NCI-H748 (cell line): ENCODE measurements at regions not wholly inside any gene's neighbourhood (a gene's known extent, or its start where the extent isn't known, plus 50 kb on each side); places are given as distances from the start of the nearest gene placed in this dataset.
A peak's percentile ranks its signal among the peaks of the same experiment; 100 is the strongest.

Experiments
- DNase-seq: peaks from one replicate; lab custom pipeline; 2025; ENCODE audit not compliant: unreplicated experiment; lab: John Stamatoyannopoulos, UW

DNA sequence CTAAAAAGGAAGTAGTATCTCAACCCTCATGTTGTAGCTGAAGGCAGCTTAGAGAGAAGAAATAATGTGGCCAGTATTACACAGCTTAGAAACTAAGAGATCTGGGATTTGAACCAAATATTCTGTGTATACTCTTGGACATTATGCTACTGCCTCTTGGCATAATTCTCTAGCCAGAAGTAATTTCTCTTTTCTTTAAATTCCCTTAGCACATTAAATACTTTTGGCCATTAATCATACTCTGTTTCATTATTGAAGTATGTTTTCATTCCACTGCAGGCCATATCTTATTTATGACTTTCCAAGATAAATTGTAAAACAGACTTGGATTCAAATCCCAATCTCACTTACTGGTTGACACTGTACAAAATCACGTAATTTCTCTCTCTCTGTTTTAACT, 181.3 kb upstream of the SPAG17 start:
- DNase-seq: no peak

DNA sequence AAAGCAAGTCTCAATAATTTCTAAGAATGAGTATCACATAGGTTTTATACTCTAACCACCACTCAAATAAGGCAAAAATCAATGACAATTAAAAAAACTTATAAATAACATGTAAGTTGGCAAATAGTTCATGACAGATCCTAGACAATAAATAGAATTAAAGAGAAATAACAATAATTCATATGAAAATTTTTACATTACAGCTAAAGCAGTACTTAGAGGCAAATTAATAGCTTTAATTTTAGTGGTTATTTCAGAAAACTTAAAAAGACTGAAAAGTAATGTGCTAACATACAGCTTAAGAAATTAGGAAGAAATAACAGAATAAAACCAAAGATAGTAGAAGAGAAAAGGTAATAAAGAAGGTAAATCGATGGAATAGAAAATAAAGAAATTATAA, 179.9 kb upstream of the SPAG17 start:
- DNase-seq: no peak

DNA sequence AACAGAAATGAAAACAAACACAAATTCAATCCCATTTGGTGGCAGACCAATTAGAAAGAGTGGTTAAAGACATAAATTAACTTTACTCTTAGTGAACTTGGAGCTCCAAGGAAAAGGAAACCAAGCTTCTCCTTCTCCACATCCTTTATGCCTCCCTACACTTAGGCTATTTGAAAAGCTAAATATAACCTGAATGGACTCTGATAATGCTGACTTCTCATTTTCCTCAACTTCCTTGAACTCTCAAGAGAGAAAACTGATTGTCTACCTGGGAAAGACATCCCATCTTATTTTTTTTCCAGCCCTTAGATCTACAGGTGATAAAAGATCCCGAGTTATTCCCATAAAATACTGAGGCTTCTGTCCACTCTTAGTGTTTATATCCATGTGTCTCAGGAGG, 178.4 kb upstream of the SPAG17 start:
- DNase-seq: no peak

DNA sequence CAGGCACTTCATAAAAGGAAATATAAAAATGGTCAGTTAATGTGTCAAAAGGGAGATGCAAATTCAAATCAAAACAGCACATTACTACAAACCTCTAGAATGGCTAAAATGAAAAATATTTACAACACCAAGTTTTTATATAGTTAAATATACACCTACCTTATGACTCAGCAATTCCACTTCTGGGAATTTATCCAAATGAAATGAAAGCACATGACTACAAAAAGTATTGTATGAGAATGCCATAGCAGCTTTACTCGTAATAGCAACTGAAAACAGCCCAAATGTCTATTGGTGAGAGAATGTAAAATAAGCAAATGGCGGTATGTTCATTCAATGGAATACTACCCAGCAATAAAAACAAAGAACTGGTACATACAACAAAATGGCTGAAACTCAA, 175.8 kb upstream of the SPAG17 start:
- no peak for DNase-seq

DNA sequence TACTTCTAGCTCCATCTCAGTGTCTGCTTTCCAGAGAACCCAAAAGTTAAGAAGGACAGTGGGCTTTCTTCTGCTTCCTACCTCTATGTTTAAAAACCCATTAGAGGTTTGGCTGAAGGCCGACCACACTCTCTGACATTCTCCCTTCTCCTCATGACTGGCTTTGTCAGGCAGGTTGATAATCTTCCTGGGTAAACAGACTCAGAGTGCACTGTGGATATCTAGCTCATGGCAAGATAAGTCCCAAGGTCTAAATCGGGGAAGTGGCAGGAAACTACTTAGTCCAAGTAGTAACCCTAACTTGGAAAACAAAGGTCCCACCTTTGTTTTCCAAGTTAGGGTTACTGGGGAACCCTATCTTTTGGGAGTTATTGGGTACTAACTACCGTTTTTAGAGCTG, 161.9 kb upstream of the SPAG17 start:
- no peak for DNase-seq

DNA sequence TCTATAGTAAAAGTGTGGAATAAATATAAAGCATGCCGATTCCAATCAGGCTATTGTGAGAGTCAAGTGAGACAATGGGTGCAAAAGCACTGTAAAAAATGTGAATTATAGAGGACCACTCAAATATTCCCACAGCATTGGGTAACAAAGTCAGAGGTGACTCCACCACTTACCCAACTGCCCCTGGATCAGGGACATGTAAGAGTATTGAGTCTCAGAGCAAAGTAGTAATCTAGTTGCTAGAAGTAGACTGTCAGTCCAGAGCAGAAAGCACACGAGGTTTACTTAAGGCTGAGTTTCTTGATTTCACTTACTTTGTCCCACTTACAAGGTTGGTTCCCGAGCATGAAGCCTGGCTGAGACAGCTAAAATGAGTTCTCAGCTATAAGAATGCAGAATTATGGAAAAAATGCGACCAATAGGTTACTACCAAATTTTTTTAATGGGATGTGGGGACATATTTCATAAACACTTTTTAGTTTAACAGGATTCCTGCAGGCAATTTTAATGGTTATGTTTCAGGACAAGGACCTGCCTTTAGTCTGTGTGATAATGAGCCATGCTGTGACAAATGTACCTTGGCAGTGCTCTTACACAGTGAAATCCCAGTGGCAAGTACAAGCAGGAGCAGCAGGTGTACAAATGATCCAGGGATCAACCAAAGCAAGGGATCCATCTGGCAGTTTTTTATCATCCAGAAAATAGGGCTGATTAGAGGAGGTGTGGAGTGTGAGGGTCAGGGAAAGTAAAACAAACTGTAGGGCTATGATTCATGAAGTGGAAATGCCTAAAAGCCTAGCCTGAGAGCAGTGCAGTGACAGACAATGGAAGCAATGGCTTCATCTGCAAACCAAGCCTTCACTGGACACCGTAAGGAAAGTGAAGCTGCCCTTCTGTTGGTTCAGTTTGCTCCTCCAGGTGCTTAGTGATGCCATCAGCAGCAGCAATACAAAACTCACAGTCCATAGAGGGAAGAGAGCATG, 156.2 kb upstream of the SPAG17 start:
- DNase-seq: no peak

DNA sequence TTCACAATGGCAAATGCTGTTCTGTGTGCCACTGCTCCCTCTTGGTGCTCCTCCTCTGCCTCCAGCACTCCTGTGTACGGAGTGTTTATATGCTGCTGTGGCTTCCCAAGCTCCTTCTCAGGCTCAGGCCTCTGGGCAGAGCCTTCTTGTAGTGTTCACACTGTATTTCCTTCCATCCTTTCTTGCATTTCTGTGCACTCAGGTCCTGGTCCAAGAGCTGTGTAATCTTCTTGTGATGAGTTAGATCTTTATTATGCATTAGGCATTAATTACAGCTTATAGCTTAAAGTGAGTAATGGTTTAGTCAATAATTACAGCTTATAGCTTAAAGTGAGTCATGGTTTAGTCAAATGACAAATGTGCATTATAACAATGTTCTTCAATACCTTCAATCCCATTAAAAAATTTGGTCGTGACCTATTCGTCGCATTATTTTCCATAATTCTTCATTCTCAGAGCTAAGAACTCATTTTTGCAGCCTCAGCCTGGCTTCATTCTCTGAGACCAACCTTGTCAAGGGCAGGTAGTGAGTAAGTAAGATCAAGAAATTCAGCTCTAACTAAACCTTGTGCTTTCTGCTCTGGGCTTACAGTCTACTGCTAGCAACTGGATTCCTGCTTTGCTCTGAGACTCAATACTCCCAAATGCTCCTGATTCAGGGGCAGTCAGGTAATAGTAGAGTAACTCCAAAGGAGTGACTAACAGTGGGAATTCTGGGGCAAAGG, 154.5 kb upstream of the SPAG17 start:
- DNase-seq: no peak

DNA sequence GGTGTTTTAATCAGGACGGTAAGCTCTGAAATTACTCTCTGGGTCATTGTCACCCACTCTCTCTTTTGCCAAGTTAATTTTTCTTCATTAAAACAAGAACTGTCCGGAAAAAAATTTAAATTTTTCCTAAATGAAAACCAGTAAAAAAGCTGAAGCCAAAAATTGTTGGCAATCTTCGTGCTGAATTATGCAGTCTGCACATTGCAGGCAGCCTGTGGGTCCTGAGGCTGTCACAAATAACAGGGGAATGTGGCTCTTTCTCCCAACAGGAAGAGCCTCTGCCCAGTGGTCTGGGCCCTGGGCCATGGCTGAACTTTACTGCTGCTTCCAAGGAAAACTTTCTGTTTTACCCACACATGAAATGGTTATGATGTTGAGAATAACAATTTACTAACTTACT, 153.9 kb upstream of the SPAG17 start:
- DNase-seq: no peak

DNA sequence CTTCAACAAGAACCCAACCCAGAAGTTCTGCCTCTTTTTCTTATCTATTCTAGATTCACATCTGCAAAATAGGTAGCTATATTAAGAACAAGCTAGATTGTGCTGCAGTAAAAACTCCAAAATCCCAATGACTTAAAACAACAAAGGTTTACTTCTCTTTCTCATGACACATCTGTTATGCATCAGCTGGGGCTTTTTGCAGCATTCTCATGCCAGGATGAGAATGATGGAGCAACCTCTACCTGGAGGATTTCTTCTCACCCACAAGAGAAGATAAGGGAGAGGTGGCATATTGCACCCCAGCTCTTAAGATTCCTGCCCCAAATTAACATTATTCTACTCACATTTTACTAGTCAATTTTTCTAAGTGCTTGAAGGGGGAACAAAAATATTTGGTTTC, 152.3 kb upstream of the SPAG17 start:
- DNase-seq: no peak

DNA sequence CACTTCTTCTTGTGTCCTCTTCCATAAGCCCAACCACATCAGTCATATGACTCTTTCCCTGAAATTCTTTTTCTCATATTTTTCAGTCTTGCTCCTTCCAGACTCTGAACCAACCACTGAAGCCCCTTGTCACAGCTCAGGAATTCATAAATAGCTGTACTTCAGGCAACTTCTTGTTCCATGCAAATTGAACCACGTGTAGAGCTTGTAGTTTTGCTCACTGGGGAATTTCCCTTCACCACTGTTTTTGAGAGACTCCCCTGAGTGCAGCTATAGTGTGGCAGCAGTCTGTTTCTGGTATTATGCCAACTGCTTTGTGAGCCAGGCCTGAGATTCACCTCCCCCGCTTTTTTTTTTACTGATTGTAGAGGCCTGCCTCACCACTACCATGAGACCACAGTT, 150.3 kb upstream of the SPAG17 start:
- no peak for DNase-seq

DNA sequence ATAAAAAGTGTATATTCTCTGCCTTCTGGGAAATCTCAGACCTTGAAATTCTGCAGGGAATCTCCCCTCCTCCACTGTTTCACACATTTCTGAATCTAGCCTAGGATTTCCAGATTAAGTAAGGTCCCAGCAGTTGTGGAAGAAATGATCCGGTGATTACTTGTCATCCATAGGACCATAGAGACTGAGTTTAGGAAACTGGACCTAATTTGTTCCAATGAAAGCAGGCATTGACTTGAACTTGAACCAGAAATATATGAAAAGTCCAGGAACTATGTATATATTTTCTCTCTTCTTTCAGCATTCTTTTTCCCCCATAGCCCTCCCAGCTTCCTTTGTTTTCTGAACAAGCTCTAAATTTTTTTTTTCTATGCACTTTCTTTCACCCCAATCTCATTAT, 149.5 kb upstream of the SPAG17 start:
- DNase-seq: no peak

DNA sequence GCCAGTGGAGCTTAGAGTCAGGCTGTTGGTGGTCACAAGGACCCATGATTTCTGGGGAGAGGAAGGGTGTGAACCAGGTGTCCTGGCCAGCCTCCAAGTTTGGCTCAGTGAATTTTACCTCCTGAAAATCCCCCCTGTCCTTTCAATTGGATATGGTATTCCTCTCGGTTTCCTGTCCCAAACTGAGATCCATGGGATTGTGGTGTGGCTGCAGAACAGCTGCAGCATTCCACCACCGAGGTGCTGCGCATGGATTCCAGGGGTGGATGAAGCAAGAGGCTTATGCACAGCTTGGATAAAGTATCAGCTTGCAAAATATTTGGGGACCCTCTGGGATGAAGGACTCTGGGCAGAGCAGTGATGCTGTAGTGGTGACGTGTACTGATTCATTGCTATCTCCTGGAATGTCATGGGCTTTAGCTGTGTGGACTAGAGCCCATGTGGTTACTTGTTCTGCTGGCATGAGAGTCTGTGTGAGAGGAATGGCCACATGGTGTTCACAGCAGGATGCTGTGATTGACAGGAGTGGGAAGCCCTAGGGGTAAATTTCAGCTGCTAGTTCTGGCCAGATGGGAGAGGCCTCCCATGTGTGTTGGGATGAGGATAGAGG, 148.7 kb upstream of the SPAG17 start:
- DNase-seq: no peak

DNA sequence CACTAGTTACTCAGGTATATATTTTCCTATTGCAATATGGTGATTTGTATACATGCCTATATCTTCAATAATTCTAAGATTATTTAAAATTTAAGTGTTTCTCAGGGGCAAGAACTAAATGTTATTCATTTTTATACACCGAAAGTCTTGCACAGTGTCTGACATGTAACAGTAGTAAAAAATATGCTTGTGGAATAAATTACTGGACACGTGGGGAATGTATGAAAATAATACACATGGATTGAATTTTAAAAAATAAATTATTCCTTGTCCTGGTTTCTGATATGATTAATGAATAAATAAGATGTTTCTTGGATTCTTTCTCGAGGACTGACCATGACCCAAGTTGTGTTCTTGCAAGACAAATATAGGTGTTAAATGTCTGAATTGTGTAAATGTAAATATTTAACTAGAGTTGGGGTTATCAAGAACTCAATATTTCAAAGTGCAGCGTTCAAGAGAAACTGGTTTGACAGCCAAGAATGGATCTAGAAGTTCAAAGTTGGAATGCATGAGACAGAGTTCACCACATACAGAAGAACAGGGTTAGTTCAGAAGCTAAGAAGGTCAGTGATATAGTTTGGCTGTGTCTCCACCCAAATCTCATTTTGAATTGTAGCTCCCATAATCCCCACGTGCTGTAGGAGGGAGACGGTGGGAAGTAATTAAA, 142.1 kb upstream of the SPAG17 start:
- no peak for DNase-seq

DNA sequence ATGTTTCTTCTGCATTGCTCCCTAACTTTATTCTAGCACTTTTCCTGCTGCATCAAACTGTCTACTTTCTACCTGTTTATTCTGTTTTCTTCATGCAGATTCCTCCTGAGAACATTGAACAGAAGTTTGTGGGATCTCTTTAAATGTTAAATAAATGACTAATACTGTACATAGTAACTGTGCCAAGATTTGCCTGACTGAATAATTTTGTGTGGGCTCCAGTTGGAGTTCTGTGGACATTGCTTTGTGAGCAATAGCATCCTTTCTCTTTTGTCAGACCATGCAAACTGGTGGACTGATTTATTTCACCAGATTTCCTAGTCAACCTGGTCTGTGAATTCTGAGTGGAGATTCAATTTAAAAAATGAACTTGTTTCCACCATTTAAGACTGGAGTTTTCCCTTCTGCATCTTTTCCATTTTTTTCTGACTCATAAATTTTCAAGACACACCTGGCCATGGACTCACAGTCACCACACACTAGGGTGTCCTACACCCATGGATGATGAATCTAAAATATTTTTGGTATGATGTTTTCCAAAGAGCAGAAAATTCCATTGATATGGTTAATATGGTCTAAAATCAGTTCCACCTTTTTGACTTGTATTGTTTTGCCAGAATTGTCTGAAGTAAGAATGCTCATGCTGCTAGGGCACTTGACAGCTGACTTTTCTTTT, 140.7 kb upstream of the SPAG17 start:
- DNase-seq: no peak

DNA sequence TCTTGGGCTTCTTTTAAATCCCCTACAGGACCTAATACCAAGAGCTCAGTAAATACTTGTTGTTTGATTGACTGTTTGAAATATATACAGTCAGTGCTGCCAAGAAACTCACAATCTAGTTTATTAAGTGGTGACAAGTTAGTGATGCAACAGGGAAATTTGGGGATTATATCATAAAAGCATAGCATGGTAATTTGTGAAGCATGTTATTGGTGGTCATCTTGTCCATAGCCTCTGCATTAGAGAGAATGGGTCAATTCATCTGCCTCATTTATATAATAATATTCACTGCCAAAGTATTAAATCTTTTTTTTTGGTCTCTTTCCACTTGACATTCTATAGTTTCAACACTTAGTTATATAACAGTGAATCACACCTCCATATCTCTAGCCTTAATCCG, 138.2 kb upstream of the SPAG17 start:
- no peak for DNase-seq

DNA sequence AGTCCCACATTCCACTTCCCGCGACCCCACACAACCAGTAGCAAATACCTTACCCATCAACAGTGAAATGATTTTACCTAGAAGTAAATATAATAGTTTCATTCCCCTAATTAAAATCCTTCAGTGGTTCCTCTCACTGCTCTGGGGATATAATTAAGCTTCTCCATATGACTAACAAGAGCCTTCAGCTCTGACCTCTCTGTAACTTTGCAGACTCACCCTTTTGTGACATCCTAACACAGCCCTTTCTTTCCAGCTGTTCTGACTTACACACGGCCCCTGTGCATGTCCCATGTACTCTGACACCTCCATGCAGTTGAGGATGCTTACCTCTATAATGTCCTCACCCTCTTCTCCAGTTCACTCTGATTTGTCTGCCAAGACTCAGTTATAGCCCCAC, 137.3 kb upstream of the SPAG17 start:
- DNase-seq: no peak

DNA sequence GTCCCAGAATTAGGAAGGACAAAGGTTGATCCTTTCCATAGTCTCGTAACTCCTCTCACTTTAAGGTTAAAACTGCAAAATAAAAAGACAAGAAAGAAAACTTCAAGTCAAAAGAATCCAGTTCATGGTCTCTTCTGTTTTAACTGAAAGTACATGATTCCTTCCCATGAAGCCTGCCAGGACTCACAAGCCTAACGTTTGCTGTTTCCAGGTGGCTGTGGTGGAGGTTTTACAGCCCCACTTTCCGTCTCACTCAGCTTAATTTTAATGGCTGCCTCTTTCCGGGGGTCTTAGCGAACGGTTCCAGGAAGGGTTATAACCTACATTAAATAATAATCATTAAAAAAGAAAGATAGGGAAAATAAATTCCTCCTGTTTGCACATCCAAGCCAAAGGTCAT, 136.8 kb upstream of the SPAG17 start:
- DNase-seq: no peak

DNA sequence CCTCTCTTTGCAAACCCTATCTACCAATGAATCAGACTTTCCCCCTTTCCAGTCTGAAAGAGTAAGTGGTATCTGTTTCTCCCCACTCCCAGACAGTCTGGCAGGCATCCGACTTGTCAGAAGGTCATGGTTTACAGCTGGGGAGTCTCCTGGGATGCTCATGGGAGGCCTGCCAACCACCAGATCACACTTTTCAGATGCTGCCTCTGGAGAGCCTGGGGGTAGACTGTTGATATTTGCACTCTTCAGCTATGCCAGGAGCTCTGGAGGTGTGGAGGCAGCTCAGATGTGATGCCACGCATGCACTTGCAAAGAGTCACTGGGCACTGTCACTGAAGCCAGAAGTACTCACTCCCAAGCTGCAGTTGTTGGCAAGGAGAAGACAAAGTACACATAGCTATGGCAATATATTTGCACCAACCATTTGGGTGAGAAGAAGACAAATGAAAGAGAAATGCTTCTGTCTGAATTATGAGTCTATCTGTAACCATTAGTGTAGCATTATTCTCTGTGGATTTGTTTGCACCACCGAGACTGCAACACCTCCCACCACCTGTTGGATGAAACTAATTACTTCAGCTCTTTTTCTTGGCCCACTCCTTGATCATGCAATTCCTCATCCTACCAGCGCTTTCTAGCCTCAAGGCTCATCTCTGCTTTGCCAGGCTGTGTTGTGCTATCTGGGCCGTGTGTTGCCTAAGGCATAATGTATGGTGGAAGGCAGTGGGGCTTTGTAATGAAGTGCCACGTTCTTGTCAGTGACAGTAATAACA, 133.0 kb upstream of the SPAG17 start:
- no peak for DNase-seq

DNA sequence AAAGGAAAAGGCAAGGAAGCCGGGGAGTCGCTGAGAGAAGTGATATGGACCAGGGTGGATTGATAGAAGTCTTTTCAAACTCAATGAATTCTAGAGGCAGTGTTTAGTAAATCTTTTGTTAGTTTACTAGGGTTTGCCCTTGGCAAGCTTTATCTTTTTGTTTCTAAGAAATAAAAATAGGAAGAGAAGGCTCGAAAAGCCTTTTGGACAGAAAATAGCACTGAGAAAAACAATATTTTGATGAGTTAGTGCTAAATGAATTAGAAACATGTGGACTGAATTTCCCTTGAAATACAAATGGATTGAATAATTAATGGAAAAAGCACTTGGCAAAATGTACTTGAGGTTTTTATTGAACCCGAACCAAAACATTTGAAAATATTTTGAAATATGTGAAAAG, 121.8 kb upstream of the SPAG17 start:
- DNase-seq: no peak

DNA sequence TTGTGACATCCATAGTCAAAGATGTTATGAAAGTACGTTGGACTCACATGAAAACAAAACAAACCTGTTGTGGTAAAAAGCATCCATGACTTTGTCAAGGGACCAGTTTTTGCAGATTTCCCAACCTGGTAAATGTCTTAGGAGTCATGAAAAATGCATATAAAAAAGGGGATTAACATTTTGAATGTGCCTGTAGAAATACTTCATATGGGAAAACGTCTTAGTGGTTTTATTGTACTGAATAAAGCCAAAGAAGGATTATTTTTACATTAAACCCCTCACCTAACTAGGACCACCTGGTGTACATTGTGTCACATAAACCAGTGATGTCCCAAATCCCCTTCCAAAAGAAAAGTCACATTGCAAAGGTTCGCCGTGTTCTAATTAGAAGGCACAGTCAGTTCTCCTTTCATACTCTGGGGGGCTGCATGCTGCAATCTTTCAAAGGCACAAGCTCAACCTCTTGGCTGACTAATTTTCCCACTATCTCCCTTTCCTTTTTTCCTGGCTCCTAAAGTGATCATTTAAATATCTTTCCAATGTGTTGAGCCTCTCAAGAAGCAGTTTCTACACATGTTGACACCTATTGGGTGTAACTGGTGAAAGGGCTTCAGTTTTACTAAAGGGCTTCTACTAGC, 119.8 kb upstream of the SPAG17 start:
- peak; percentile 46 for DNase-seq
